Stimulated activated CD4-positive, alpha-beta T cell treated with anti-CD3 and anti-CD28 coated beads, Interleukin-15, amount 100 ng/mL, for 1 hour (primary cell): ENCODE measurements at regions not wholly inside any gene's neighbourhood (a gene's known extent, or its start where the extent isn't known, plus 50 kb on each side); places are given as distances from the start of the nearest gene placed in this dataset.

Experiments used
- DNase-seq, 2 donors: peaks; one replicate each; pipeline ENCODE4 v3.0.0-alpha.2; 2020; ENCODE audit warnings: low read depth in 1 of 2, low spot score in 1 of 2

GRCh38 chr1:244952940-244953339 is 88.6 kb upstream of the HNRNPU start:
- no peak for DNase-seq

GRCh38 chr1:244952280-244952933 is 88.1 kb upstream of the HNRNPU start:
- no peak for DNase-seq

GRCh38 chr1:244948416-244948815 is 84.1 kb upstream of the HNRNPU start:
- no peak for DNase-seq

DNA sequence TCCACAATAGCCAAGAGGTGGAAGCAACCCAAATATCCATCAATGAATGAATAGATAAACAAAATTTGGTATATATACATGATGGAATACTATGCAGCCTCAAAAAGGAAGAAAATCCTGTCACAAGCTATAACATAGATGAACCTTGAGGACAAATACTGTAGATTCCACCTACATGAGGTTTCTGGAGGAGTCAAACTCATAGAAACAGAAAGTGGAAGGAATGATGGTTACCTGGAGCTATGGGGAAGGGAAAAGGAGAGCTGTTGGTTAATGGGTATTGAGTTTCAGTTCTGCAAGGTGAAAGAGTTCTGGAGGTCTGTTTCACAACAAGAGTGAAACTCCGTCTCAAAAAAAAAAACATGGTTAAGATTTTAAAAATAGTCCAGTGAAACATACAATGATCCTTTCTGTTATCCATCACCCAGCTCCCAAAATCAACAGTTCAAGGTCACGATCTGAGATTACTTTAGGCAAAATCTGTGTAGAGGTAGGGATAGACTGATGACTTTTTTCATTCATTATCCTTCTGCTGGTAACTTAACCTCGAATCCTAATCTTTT is 80.8 kb upstream of the HNRNPU start:
- no peak for DNase-seq

- no peak for DNase-seq
Measured at GRCh38 chr1:244941121-244941520, 76.8 kb upstream of the HNRNPU start.

- no peak for DNase-seq
Measured at GRCh38 chr1:244937099-244937498, 72.8 kb upstream of the HNRNPU start.

DNA sequence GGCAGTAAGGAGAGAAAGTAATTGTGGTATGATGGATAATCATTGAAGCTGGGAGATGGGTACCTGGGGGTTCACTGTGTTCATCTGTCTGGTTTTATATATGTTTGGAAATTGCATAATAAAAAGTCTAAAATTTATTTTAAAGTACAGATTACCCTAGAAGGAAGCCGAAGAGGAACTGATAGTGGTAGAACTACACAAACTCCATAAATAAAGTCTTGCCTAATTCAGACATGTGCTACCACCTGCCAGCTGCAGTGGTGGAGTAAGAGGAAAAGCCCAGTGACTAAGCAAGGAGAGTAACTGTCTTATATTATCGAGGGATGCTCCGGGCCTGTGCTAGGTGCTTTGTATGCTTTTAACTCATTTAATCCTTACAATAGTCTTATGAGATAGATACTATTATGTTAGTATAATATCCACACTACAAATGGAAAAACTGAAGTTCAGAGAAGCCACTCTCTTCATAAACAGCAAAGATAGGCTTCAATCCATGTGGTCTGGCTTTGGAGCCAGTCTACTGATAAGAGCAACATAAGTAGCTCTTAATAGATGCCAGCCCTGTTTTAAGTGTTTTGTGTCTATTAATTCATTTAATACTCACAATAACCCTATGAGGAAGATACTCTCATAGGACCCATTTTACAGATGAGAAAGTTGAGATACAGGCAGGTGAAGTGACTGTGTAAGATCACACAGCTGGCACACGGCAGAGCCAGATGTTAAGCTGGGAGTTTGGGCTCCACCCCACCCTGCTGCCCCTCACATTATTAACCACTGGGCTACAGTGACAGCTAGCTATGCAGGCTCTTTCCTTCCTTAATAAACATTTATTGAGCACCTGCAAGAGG is 56.8 kb upstream of the HNRNPU start:
- no peak for DNase-seq

GRCh38 chr1:244919320-244920282 is 55.3 kb upstream of the HNRNPU start:
- no peak for DNase-seq

- DNase-seq = peak; percentile 40 to 59
Measured at GRCh38 chr1:244918421-244919319, 54.3 kb upstream of the HNRNPU start.

DNA sequence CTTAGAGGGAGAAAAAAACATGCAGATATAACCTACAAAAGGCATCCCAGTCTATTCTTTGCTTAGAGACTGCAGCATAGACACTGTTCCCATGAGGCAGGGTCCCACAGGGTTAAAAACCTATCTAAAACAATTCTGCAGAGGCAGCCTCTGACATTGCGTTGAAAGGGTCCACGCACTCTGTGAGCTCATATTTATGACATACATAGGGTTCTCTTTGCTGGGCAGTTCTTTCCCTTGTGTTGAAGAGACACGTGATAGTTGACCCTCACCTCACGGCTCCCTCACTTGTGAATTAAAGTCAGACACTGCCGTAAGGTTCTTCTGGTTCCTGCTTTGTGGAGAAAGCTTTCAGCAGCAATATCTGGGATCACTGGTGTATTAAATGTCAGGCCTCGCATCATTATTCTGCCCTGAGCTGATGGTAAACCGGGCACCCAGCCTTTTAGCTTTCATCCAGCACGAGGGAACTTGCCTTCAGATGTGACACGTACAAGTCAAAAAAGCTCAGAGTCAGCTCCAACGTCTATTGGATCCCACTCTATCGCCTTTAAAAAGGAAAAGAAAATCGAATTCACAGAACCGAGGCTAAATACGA is 52.8 kb upstream of the HNRNPU start:
- no peak for DNase-seq

- DNase-seq = no peak
Measured at GRCh38 chr1:244915736-244916135, 51.4 kb upstream of the HNRNPU start.

DNA sequence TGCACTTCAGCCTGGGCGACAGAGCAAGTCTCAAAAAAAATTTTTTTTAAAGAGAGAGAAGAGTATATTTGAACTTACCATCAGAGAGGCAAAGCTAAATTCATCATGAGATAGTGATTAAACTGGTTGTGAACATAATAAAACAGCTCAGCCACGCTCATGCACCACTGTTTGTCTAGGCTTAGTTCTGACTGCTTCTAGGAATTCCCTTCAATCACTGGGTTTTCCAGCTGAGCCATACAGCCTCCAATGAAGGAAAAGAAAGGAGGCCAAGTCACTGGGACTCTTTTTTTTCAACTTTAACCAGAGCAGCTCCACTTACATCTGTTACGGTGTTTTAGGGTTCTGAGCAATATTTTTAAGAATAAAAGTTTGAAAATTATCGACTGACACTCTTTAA is 50.4 kb upstream of the HNRNPU start:
- DNase-seq = no peak
